Endothelial cell of umbilical vein (primary cell): ENCODE measurements at regions not wholly inside any gene's neighbourhood (a gene's known extent, or its start where the extent isn't known, plus 50 kb on each side); places are given as distances from the start of the nearest gene placed in this dataset.
A peak's percentile ranks its signal among the peaks of the same experiment; 100 is the strongest.

Source experiments
- BruUV-seq: library from RNA; stranded (reverse); fragments of 400-500 nt; replicated peaks from 2 replicates; lab custom pipeline; 2021; lab: Mats Ljungman, UMichigan
- CTCF ChIA-PET: fragments of 300-600, 350-600 bp; sonication (Branson Sonifier 250); formaldehyde crosslinking; loops from one replicate; lab custom pipeline; 2021; ENCODE audit warnings: antibody characterized with exemption, inconsistent platforms; lab: Charles Lee
- POLR2A ChIA-PET: fragments of 300-600, 350-600 bp; sonication (Branson Sonifier 250); formaldehyde crosslinking; loops from one replicate; lab custom pipeline; 2021; ENCODE audit warnings: antibody characterized with exemption, inconsistent platforms; lab: Charles Lee
- DNase-seq: peaks from one replicate; pipeline ENCODE4 v3.0.0-alpha.2; 2011; ENCODE audit warnings: low read depth, low spot score
- FAIRE-seq: peaks from 2 replicates; lab custom pipeline; 2011; peaks lifted over from hg19 to GRCh38; lab: Jason Lieb, UNC
- H2AFZ ChIP-seq: 2 replicates; pipeline ENCODE4 v1.6.0; 2012; ENCODE audit warnings: low read depth, low read length, control low read depth, inconsistent platforms
- H3K27ac ChIP-seq: 2 replicates; pipeline ENCODE4 v1.5.1; 2011; ENCODE audit warnings: low read depth, mild to moderate bottlenecking, control low read depth, low read length, moderate library complexity; ENCODE audit not compliant: insufficient read depth
- H3K27me3 ChIP-seq, 2 experiments: 2 replicates each; pipeline versions ENCODE4 v1.6.0 to v1.6.1; 2011; ENCODE audit warnings: low read length in 2 of 2, mixed read lengths in 1 of 2; ENCODE audit not compliant: control insufficient read depth in 2 of 2, insufficient read depth in 2 of 2
- H3K36me3 ChIP-seq, 2 experiments: 2 replicates in 1 of 2; 3 replicates in 1 of 2; pipeline ENCODE4 v1.5.1; 2011; ENCODE audit warnings: low read length in 2 of 2, mild to moderate bottlenecking in 1 of 2, moderate library complexity in 1 of 2; ENCODE audit not compliant: control insufficient read depth in 2 of 2, insufficient read depth in 2 of 2; ENCODE audit errors: extremely low read depth in 1 of 2
- H3K4me1 ChIP-seq: 3 replicates; pipeline ENCODE4 v1.5.1; 2011; ENCODE audit warnings: mild to moderate bottlenecking, low read length; ENCODE audit not compliant: control insufficient read depth, insufficient read depth; ENCODE audit errors: extremely low read depth
- H3K4me2 ChIP-seq: 2 replicates; pipeline ENCODE4 v1.6.1; 2011; ENCODE audit warnings: low read length, control low read depth, mixed read lengths; ENCODE audit not compliant: insufficient read depth
- H3K4me3 ChIP-seq, 3 experiments: fragments of 200-600 bp in 1 of 3; sonication (generic), shearing (Covaris generic) in 1 of 3; replicated peaks in 1 of 3; 2 replicates each; pipeline ENCODE4 v1.5.1; 2011 to 2016; ENCODE audit warnings: control low read depth in 3 of 3, low read length in 3 of 3, mild to moderate bottlenecking in 2 of 3, inconsistent platforms in 1 of 3, low read depth in 1 of 3, moderate library complexity in 1 of 3; ENCODE audit not compliant: insufficient read depth in 1 of 3
- H3K79me2 ChIP-seq: 2 replicates; pipeline ENCODE4 v1.6.0; 2012; ENCODE audit warnings: low read length, inconsistent platforms; ENCODE audit not compliant: control insufficient read depth, insufficient read depth
- H3K9ac ChIP-seq: replicated peaks from 2 replicates; pipeline ENCODE3; 2011; ENCODE audit warnings: low read length, control low read depth; ENCODE audit not compliant: insufficient read depth; ENCODE audit errors: extremely low read depth
- H3K9me1 ChIP-seq: replicated peaks from 3 replicates; pipeline ENCODE4 v1.6.0; 2011; ENCODE audit warnings: mild to moderate bottlenecking, low read length; ENCODE audit not compliant: control insufficient read depth, insufficient read depth; ENCODE audit errors: extremely low read depth
- H3K9me3 ChIP-seq: replicated peaks from 2 replicates; pipeline ENCODE4 v1.5.1; 2012; ENCODE audit warnings: low read length, inconsistent platforms; ENCODE audit not compliant: control insufficient read depth, insufficient read depth
- H4K20me1 ChIP-seq: replicated peaks from 2 replicates; pipeline ENCODE3; 2011; ENCODE audit warnings: mild to moderate bottlenecking, low read length; ENCODE audit not compliant: control insufficient read depth, insufficient read depth; ENCODE audit errors: extremely low read depth
- CTCF ChIP-seq, 2 donors: IDR thresholded peaks; 1 replicate in 1 of 2; 2 replicates in 1 of 2; pipeline ENCODE4 v1.5.1; 2011; ENCODE audit warnings: low read length in 2 of 2, mild to moderate bottlenecking in 2 of 2, moderate library complexity in 2 of 2, control low read depth in 1 of 2, inconsistent platforms in 1 of 2, low read depth in 1 of 2; ENCODE audit not compliant: insufficient read depth in 1 of 2; ENCODE audit errors: extremely low read depth in 1 of 2
- EZH2 ChIP-seq: IDR thresholded peaks from 2 replicates; pipeline ENCODE4 v1.6.1; 2012; ENCODE audit warnings: borderline replicate concordance, low read depth, mild to moderate bottlenecking, moderate library complexity, low read length, inconsistent platforms; ENCODE audit not compliant: severe bottlenecking
- FOS ChIP-seq: IDR thresholded peaks from 2 replicates; pipeline ENCODE4 v1.6.1; 2011; ENCODE audit warnings: mild to moderate bottlenecking, low read length, moderate library complexity, borderline replicate concordance; ENCODE audit not compliant: insufficient read depth
- GATA2 ChIP-seq: IDR thresholded peaks from 2 replicates; pipeline ENCODE4 v1.7.0; 2011; ENCODE audit warnings: low read depth, mild to moderate bottlenecking, moderate library complexity, mixed read lengths, low read length; ENCODE audit not compliant: insufficient read length, insufficient read depth
- JUN ChIP-seq: IDR thresholded peaks from 2 replicates; pipeline ENCODE4 v1.6.1; 2011; ENCODE audit warnings: borderline replicate concordance, low read depth; ENCODE audit not compliant: insufficient read length, insufficient read depth
- MYC ChIP-seq: IDR thresholded peaks from one replicate; pipeline ENCODE4 v1.6.1; 2011; ENCODE audit warnings: mild to moderate bottlenecking, low read depth, low read length
- POLR2A ChIP-seq: IDR thresholded peaks from 2 replicates; pipeline ENCODE4 v1.6.1; 2012; ENCODE audit warnings: low read depth, mild to moderate bottlenecking, control low read depth, low read length
- POLR2AphosphoS5 ChIP-seq: IDR thresholded peaks from 2 replicates; pipeline ENCODE4 v1.6.1; 2012; ENCODE audit warnings: low read depth, mild to moderate bottlenecking, control low read depth, low read length, moderate library complexity; ENCODE audit not compliant: insufficient read depth
- dilution Hi-C: fragments of 300-500 bp; cut with MboI; formaldehyde crosslinking; loops from one replicate; pipeline ENCODE4 v1.15.0; 2019; ENCODE audit warnings: low sequenced_read_pairs; ENCODE audit not compliant: extremely low pct_ligation_motif_present
- intact Hi-C: fragments of 100-400 bp; cut with micrococcal nuclease; formaldehyde crosslinking; loops from one replicate; pipeline ENCODE4 v1.10.0; 2022
- TF ChIP-seq, protein P1 (sequence below): IDR thresholded peaks from 2 replicates; pipeline ENCODE4 v1.6.1; 2011; ENCODE audit not compliant: insufficient read depth, insufficient read length

DNA sequence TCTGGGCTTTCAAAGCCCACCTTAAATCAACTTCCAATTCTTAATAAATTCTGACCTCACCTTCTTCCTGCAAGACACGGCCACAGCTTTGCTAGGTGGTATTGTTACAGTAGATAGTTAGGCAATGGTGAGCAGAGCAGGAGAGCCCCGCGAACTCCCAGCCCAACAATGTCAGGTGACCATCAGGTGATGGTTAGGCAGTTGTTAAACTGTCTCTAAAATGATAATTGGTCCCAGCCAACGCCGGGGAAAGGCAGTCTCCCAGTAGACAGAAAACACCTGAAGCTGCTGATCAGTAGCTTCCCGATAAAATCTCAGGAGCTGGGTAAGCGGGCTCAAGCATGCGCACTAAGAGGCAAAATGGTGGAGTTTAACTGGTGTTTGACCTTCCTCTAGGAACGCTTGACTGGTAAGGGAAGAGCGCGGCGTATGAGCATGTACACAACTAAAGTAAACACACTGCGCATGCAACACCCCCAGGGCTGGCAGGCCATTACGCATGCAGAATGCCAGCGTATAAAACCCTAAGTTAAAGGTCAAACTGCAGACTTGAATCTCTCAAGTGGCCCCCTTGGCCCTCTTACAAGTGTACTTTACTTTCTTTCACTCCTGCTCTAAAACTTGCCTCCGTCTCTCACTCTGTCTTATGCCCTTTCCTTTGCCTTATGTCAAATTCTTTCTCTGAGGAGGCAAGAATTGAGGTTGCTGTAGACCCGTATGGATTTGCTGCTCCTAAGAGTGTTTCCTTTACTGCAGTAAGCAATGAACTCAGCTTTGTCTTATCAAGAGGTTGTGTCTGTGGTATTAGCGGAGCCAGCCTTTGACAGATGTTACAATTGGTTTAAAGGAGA is 113.5 kb downstream of the C12orf75 start:
- H3K4me2 ChIP-seq = no peak overlapping the region
- FAIRE-seq (no peak), DNase-seq (peak; percentile 64)
- peak overlapping the region; percentile 81 for H3K9ac ChIP-seq
- no peaks in the 10 kb centered on the region for H3K9me3 ChIP-seq
- peak overlapping the region; percentile 6 for H2AFZ ChIP-seq
- BruUV-seq = no TSS peak
- H3K4me3 ChIP-seq = no peak overlapping the region
- H3K27ac ChIP-seq = peak overlapping the region; percentile 98
- no peaks in the 10 kb centered on the region for H3K79me2 ChIP-seq
- ChIA-PET POLR2A (interaction anchor here (1.8 kb wide), 1 partner anchor 23 kb away, joined by 15 read pairs; no protein-coding TSS in a partner anchor), CTCF (interaction anchor here (1.0 to 3.4 kb wide), 5 partner anchors 7 to 46 kb away, joined by 3 to 19 read pairs (median 9); no protein-coding TSS in a partner anchor)
- no peak for TF ChIP-seq POLR2A
- dilution Hi-C loops = no loop called here
- H3K9me1 ChIP-seq = no peaks in the 10 kb centered on the region
- no peaks in the 10 kb centered on the region for H4K20me1 ChIP-seq
- no peaks in the 10 kb centered on the region for H3K27me3 ChIP-seq
- H3K4me1 ChIP-seq = peaks cover 29% of the 10 kb centered on the region
- H3K36me3 ChIP-seq = no peaks in the 10 kb centered on the region
- intact Hi-C loops = loop anchor here (2.0 kb wide), 1 partner anchor 15 kb away; no protein-coding TSS in a partner anchor

- BruUV-seq = no TSS peak
- TF ChIP-seq MYC (no peak), POLR2A (no peak), CTCF (IDR thresholded peaks at IDR 0.05; ENCODE audit: extremely low read depth in 1 of 2, insufficient read depth in 1 of 2, low read depth in 1 of 2, low read length in 2 of 2) (no peak), GATA2 (no peak), FOS (no peak), JUN (no peak), POLR2AphosphoS5 (no peak), EZH2 (no peak)
- TF ChIP-seq, protein P1, sequence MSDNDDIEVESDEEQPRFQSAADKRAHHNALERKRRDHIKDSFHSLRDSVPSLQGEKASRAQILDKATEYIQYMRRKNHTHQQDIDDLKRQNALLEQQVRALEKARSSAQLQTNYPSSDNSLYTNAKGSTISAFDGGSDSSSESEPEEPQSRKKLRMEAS = no peak
- H3K79me2 ChIP-seq = no peaks in the 10 kb centered on the region
- CTCF ChIA-PET = interaction anchor here (1.0 to 3.4 kb wide), 9 partner anchors 8 to 691 kb away, joined by 3 to 19 read pairs (median 9); no protein-coding TSS in a partner anchor
- DNase-seq = peak; percentile 71
- peaks cover 29% of the 10 kb centered on the region for H3K4me1 ChIP-seq
- H3K27me3 ChIP-seq = no peaks in the 10 kb centered on the region
- H3K27ac ChIP-seq = peak overlapping the region; percentile 98
- H3K4me2 ChIP-seq = peak overlapping the region; percentile 65
- dilution Hi-C loops (no loop called here), intact Hi-C loops (loop anchor here (1.0 to 2.0 kb wide), 6 partner anchors 10 to 41 kb away; no protein-coding TSS in a partner anchor)
- no peaks in the 10 kb centered on the region for H3K36me3 ChIP-seq
- H3K9me1 ChIP-seq = no peaks in the 10 kb centered on the region
- peak overlapping the region; percentile 81 for H3K9ac ChIP-seq
- peak overlapping the region; percentile 6 for H2AFZ ChIP-seq
- H3K9me3 ChIP-seq = no peaks in the 10 kb centered on the region
- no peaks in the 10 kb centered on the region for H4K20me1 ChIP-seq
- no peak overlapping the region for H3K4me3 ChIP-seq
- FAIRE-seq = peak; percentile 40
- POLR2A ChIA-PET = interaction anchor here (1.8 to 2.1 kb wide), 2 partner anchors 23 to 41 kb away, joined by 15 to 16 read pairs; no protein-coding TSS in a partner anchor
Measured at GRCh38 chr12:105444653-105445102, 114.2 kb downstream of the C12orf75 start.
